Occipital lobe (tissue), 1 donor: ENCODE measurements at regions not wholly inside any gene's neighbourhood (a gene's known extent, or its start where the extent isn't known, plus 50 kb on each side); places are given as distances from the start of the nearest gene placed in this dataset.

ENCODE experiments used
- DNase-seq: peaks from one replicate; lab custom pipeline; 2025; lab: John Stamatoyannopoulos, UW

DNA sequence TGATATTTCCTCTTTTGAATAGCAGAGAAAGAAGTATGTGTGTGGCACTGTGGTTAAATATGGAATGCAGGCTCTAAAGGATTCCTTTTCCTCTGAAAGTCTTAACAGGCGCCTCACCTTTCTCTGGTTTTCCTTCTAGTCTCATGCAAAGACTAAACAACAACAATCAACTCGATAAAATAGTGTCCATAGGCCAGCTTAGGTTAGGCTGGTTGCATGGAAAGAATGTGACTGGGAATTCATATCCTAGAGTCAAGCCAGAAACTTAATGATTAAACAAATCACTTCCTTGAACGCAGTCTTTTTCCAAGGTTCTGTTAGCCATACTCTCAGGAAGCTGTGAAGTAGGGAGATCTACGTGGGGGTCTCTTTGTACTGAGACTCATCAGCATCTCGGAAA lies 800.8 kb upstream of the ID2 start:
- no peak for DNase-seq

DNA sequence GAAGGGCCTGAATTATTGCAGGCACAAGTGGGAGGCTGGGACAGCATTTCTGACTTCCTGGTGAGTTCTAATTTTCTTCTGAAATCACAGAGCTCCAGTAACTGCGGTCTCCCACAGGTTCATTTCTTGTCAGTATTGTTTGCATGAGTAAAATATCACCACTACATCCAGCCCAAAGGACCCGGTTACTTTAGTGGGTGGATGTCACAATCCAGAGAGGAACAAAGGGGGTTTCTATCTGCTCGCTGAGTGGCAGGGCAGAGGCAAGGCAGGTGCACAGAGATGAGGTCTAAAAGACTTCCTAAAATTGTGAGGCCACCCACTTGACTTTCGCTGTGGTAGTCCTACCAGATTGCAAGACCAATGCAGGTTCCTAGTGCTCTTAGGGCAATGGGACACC lies 800.4 kb upstream of the ID2 start:
- DNase-seq: no peak

DNA sequence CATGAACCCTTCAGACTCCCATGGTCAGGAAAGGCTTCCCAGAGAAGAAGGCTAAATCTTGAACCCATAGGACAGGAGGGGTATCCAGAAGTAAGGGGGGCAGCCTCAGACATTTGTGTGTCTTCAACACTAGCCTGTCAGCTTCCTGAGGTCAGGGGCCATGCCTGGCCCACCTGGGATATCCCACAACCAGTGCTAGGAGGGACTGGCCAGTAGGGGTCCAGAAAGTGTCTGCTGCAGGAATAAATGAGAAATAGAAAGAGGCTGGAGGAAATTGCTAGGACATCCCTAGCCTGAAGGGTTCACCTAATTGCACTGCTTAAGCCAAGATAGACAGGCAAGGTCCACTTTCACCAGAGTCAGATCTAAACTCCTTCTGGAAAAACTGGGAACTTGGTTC lies 799.6 kb upstream of the ID2 start:
- no peak for DNase-seq

DNA sequence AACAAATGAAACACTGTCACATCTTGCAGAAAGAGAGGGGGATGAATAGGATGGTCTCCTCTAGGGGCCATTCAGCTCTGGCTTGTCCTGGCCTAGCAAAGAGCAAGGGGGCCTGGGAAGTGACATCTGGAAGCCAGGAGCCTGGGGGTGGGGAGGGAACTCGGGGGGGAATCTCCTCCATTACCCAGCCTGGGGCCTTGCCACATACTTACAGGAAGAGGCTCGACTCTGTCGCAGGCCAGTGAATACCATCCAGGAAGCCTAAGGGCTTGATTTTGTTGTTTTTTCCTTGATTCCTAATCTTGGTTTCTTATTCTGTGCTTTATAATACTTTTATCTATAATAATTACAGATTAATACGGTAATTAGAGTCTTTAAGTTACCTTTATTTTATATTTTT lies 797.5 kb upstream of the ID2 start:
- DNase-seq: no peak

GRCh38 chr2:7886666-7887065 lies 795.2 kb upstream of the ID2 start:
- no peak for DNase-seq

DNA sequence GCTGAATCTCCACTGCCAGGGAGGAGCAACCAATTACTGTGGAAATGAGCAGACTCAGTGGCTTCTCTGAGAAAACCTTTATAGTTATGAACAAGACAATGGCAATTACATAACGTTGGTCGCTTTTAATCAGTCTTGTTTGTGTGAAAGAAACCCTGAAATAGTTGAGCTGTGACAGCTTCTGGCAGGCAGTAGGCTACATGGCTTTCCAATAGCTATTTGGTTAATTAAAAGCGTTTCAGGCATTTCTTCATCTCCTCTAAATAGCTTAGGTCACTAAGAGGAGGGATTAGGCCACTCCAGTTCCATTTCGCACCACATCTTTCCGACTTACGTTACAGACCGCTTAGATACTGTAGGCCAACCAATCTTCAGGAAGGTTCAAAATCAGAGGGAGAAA lies 794.4 kb upstream of the ID2 start:
- no peak for DNase-seq

- DNase-seq: no peak
Measured at GRCh38 chr2:7888876-7889275, 793.0 kb upstream of the ID2 start.

DNA sequence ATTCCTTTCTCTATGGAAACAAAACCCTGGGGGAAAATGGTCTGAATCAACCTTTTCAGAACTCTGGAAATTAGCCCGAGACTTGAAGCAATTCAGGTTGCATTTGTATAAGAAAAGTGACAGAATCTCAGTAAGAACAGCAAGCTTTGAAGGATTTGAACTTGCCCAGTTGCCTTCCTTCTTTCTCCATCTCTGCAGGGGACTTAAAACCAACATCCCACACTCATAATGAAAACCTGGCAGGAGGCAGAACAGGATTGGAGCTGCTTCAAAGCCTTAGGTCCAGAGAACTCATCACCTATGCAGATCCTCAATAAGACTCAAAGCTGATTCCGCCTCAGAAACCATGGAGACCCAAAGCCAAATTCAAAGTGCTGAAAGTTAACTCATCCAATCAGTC lies 790.5 kb upstream of the ID2 start:
- DNase-seq: no peak

DNA sequence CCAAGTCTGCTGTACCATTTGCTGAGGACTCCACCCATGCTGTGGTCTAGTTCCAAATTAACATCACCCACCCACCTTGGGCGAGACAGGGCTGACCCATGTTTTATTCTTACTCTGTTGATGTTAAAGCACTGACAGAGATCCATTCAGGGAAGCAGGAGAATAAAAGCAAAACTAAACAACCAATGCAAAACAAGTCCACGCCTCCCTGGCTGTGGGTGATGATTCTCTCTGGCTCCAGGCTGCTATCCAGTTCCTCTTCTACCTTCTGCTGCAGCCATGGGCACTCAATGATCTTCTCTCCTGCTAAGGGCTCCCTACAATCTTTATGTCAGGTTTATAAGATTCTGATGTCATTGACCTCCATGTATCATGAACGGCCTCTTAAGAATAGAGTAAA lies 786.6 kb upstream of the ID2 start:
- no peak for DNase-seq

GRCh38 chr2:7896940-7897487 lies 784.8 kb upstream of the ID2 start:
- DNase-seq: no peak

DNA sequence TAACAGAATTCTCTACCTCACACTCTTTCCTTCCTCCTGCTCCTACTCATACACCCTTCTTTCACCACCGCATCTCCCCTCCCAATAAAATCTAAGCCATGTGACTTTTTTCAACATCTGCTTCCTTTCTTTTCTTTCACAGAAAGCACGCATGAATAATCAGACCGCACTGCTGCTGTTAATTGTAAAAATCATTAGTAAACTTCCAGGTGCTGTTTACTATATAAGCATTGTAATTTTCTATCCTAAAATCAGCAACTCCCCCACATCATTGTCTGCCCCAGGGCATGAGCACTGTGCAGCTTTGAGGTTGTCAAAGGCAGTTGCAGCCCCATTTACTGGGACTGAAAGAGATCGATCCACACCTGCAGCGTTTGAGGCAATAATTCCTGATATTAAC lies 782.6 kb upstream of the ID2 start:
- no peak for DNase-seq

- DNase-seq: no peak
Measured at GRCh38 chr2:7899923-7900322, 781.9 kb upstream of the ID2 start.

DNA sequence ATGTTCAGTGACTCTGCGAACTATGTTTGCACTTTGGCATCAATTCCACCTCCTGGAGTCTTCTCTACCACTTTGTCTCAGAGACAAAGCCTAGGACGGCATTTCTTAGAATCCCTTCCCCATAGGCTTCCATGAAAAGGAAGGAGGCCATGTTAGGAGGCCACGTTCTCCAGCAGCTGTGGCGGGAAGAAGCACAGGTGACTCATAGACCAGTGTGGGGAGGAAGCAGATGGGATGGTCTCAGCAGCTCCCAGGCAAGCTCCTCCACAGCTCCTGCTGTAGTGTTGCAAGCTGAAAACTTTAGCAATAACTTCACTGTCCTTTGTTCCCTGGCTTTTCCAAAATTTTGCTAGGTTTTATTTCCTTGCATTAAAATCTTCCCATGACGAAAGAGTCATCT lies 781.3 kb upstream of the ID2 start:
- DNase-seq: no peak

DNA sequence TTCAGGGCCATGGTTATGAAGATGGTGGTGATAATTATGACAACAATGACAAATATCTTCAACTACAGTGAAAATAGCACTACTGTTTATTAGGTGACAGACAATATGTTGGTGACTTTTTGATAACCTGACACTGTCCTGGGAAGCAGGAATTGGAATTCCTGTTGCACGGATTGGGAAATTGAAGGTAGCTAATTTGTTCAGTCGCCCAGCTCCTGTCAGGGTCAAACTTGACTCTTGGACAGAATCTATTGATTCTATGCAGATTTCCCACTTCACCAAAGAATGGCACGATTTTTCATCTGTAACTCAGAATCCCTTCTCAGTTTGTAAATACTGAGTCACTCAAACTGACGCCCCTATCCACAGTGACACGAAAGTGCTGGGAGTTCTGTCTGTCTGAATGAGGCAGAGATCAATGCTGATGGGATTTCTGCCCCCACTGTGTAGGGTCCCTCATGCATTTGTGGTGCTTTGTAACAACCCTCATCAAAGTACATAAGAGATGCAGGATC lies 779.5 kb upstream of the ID2 start:
- no peak for DNase-seq

- no peak for DNase-seq
Measured at GRCh38 chr2:7904319-7904718, 777.5 kb upstream of the ID2 start.

DNA sequence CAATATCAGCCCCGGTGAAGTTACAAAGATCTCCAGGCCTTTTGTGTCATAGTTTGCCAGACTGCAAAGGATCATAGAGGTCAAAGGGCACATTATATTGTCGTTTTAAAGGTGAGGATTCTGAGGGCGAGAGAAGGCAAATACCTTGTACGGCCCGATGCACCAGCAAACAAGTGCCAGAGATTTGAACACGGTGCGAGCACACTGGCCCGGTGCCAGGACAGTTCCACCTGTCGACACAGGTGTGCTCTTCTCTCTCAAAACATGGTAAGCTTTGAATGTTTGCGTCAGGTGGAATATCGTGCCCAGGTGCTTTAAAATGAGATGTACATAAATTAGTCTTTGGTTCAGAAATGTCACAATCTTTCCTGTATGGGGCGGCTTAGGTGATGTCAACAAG lies 776.1 kb upstream of the ID2 start:
- no peak for DNase-seq

GRCh38 chr2:7906431-7906830 lies 775.4 kb upstream of the ID2 start:
- no peak for DNase-seq

GRCh38 chr2:7907041-7907440 lies 774.8 kb upstream of the ID2 start:
- DNase-seq: no peak

DNA sequence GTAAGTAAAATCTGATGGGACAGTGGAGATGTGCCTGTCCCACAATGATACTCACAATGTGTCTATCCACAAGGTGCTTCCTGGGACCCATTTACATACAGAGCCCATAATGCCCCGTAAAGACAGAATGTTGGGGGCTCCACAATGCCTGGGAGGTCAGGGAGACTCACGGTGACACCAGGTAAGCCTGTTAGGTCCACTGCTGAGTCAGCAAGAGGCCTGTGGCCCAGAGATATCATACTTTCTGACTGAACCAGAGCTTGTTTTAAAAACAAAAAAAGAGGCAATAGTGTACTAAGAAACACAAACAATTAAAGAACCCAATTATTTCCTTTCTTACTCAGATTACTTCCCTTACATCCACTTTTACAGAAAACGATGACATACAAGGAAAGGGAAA lies 771.1 kb upstream of the ID2 start:
- no peak for DNase-seq

DNA sequence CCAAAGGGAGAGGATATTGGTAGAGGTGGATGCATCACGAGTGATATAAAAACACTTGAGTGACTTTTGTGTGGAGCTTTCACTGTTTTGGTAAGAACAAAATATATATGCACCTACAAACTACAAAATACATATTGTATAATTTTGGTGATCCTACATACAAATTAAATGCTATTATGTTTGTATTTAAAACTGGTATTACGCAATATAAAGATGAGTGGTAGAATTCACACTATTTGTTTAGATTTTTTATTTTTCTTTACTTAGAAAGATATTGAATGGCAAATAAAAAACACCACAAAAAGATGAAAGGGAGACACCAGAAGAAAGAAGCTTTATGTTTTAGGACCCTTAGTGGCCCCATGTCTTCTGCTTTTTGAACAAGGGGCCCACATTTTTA lies 770.7 kb upstream of the ID2 start:
- DNase-seq: no peak

- no peak for DNase-seq
Measured at GRCh38 chr2:7913974-7914373, 767.9 kb upstream of the ID2 start.

DNA sequence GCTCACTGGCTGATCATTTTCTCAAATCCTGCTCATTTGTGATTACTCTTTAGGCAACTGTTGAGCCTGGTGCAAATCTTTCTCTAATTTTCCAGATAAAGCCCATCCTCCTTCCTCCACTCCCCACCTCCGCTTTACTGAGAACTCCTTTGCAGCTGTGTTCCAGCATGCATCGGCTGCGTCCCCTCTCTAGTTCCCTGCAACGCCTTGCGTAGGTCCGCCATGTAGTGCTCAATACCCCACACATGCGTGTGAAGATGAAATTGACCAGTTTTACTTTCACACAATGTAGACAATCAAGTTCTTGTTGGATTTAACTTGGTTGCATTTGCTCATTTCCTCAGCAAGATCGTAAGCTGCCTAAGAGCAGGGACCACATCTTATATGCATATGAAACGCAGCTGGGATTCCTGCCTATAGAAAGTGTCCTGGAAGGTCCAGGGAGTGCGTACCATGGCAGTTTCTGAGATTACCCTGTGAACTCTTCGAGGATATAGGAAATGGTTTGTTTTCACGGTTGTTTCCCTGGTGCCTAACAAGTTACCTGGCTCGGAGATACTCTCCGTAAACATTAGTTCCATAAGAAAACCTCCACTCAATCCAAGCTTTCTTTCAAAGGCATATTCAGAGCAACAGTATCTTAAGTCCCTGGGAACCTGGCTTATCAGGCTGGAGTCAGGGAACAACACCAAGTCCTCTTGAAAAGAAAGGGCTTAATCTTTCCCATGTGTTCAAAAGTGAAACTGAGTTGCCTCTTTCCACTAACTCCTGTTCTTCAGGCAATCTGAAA lies 766.4 kb upstream of the ID2 start:
- no peak for DNase-seq

- no peak for DNase-seq
Measured at GRCh38 chr2:7916670-7917069, 765.2 kb upstream of the ID2 start.

DNA sequence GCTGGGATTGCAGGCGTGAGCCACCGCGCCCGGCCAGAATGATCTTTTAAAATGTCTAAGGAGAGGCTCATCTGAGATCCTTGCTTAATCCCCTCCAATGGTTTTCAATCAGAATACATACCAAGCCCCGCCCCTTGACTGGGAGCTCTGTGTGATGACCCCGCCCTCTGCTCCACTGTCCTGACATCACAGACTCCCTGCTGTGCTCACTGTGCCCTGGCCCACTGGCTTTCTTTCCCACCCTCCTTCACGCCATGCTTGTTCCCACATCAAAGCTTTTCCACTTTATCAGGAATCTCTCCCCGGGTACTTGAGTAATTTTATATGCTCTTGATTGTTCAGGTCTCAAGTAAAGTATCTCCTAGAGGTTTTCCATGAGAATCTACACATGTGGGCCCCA lies 762.3 kb upstream of the ID2 start:
- no peak for DNase-seq
